ENCODE measurements at regions not wholly inside any gene's neighbourhood (a gene's known extent, or its start where the extent isn't known, plus 50 kb on each side); places are given as distances from the start of the nearest gene placed in this dataset.

- H3K27me3 ChIP-seq (ENCODE audit: control insufficient read depth in 2 of 2, insufficient read depth in 2 of 2, low read length in 2 of 2) = no peaks in the 10 kb centered on the region
- no peaks in the 10 kb centered on the region for H3K9me3 ChIP-seq (ENCODE audit: control insufficient read depth in 2 of 2, low read length in 2 of 2)
- no peak overlapping the region for H3K9ac ChIP-seq (ENCODE audit: low read depth in 1 of 2, low read length in 2 of 2)
- no peaks in the 10 kb centered on the region for H3K36me3 ChIP-seq (ENCODE audit: control insufficient read depth in 2 of 2, insufficient read depth in 2 of 2, low read length in 2 of 2)
- no peak overlapping the region for H3K27ac ChIP-seq (ENCODE audit: low read depth in 2 of 2, low read length in 2 of 2)
- no peak overlapping the region for H3K4me3 ChIP-seq (ENCODE audit: low read length in 2 of 2)
- no peaks in the 10 kb centered on the region for H3K4me1 ChIP-seq (ENCODE audit: control insufficient read depth in 2 of 2, insufficient read depth in 2 of 2, low read length in 2 of 2)
Measured at GRCh38 chr4:20087522-20087911, 164.2 kb upstream of the SLIT2 start.

DNA sequence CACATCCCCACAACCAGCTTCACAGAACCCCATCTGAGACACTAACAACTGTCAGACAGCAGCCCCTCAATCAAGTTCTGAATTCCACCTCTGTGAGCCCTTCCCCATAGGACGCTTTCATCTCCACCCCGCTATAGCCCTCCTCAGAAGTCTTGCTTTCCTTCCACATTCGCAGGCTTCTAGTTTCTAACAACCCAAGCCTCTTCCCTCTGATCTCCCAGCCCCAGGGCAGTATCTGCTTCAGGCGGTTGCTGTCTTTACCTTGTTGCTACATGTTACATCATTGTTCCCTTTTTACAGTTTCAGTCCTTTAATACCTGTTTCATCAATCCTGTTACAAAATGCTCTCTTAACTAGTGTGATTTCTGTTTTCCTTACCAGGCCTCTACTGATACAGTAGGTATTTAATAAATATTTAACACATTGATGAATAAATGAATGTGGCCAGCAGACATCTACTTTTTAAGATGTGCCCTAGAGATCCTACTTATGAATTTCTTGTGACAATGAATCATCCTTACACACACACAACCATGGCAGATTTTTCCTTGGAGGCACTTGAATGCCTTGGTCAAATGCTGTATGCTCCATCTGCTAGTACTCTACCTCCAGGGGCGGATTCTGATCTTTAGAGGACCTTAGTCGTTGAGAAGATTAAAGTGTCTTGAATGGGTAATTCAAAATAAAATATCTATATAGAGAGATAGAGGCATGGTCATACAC is 164.7 kb upstream of the SLIT2 start:
- Histone ChIP-seq H3K27me3 (ENCODE audit: control insufficient read depth in 2 of 2, insufficient read depth in 2 of 2, low read length in 2 of 2) (no peaks in the 10 kb centered on the region), H3K9me3 (ENCODE audit: control insufficient read depth in 2 of 2, low read length in 2 of 2) (no peaks in the 10 kb centered on the region), H3K36me3 (ENCODE audit: control insufficient read depth in 2 of 2, insufficient read depth in 2 of 2, low read length in 2 of 2) (no peaks in the 10 kb centered on the region), H3K4me1 (ENCODE audit: control insufficient read depth in 2 of 2, insufficient read depth in 2 of 2, low read length in 2 of 2) (no peaks in the 10 kb centered on the region), H3K4me3 (ENCODE audit: low read length in 2 of 2) (no peak overlapping the region), H3K9ac (ENCODE audit: low read depth in 1 of 2, low read length in 2 of 2) (no peak overlapping the region), H3K27ac (ENCODE audit: low read depth in 2 of 2, low read length in 2 of 2) (no peak overlapping the region)

GRCh38 chr4:20086067-20086798 is 165.5 kb upstream of the SLIT2 start:
- Histone ChIP-seq H3K4me3 (ENCODE audit: low read length in 2 of 2) (no peak overlapping the region), H3K27me3 (ENCODE audit: control insufficient read depth in 2 of 2, insufficient read depth in 2 of 2, low read length in 2 of 2) (no peaks in the 10 kb centered on the region), H3K9ac (ENCODE audit: low read depth in 1 of 2, low read length in 2 of 2) (no peak overlapping the region), H3K36me3 (ENCODE audit: control insufficient read depth in 2 of 2, insufficient read depth in 2 of 2, low read length in 2 of 2) (no peaks in the 10 kb centered on the region), H3K9me3 (ENCODE audit: control insufficient read depth in 2 of 2, low read length in 2 of 2) (no peaks in the 10 kb centered on the region), H3K4me1 (ENCODE audit: control insufficient read depth in 2 of 2, insufficient read depth in 2 of 2, low read length in 2 of 2) (no peaks in the 10 kb centered on the region), H3K27ac (ENCODE audit: low read depth in 2 of 2, low read length in 2 of 2) (no peak overlapping the region)

GRCh38 chr4:20085653-20086052 is 166.1 kb upstream of the SLIT2 start:
- Histone ChIP-seq H3K4me1 (ENCODE audit: control insufficient read depth in 2 of 2, insufficient read depth in 2 of 2, low read length in 2 of 2) (no peaks in the 10 kb centered on the region), H3K27ac (ENCODE audit: low read depth in 2 of 2, low read length in 2 of 2) (no peak overlapping the region), H3K27me3 (ENCODE audit: control insufficient read depth in 2 of 2, insufficient read depth in 2 of 2, low read length in 2 of 2) (no peaks in the 10 kb centered on the region), H3K4me3 (ENCODE audit: low read length in 2 of 2) (no peak overlapping the region), H3K36me3 (ENCODE audit: control insufficient read depth in 2 of 2, insufficient read depth in 2 of 2, low read length in 2 of 2) (no peaks in the 10 kb centered on the region), H3K9ac (ENCODE audit: low read depth in 1 of 2, low read length in 2 of 2) (no peak overlapping the region), H3K9me3 (ENCODE audit: control insufficient read depth in 2 of 2, low read length in 2 of 2) (no peaks in the 10 kb centered on the region)

GRCh38 chr4:20085156-20085555 is 166.5 kb upstream of the SLIT2 start:
- Histone ChIP-seq H3K4me3 (ENCODE audit: low read length in 2 of 2) (no peak overlapping the region), H3K9ac (ENCODE audit: low read depth in 1 of 2, low read length in 2 of 2) (no peak overlapping the region), H3K27ac (ENCODE audit: low read depth in 2 of 2, low read length in 2 of 2) (no peak overlapping the region), H3K27me3 (ENCODE audit: control insufficient read depth in 2 of 2, insufficient read depth in 2 of 2, low read length in 2 of 2) (no peaks in the 10 kb centered on the region), H3K36me3 (ENCODE audit: control insufficient read depth in 2 of 2, insufficient read depth in 2 of 2, low read length in 2 of 2) (no peaks in the 10 kb centered on the region), H3K4me1 (ENCODE audit: control insufficient read depth in 2 of 2, insufficient read depth in 2 of 2, low read length in 2 of 2) (no peaks in the 10 kb centered on the region), H3K9me3 (ENCODE audit: control insufficient read depth in 2 of 2, low read length in 2 of 2) (no peaks in the 10 kb centered on the region)

DNA sequence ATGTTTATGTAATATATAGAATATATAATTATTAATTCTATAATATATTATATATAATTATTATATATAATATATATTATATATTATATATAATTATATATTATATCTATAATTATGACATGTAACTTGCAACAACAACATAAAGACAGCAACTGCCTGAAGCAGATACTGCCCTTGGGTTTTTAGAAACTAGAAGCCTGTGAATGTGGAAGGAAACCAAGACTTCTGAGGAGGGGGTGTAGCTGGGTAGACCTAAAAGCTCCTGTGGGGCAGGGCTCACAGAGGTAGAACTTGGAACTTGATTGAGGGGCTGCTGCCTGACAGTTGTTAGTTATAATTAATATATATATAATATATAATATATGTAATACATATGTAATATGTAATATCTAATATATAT is 167.2 kb upstream of the SLIT2 start:
- Histone ChIP-seq H3K27me3 (ENCODE audit: control insufficient read depth in 2 of 2, insufficient read depth in 2 of 2, low read length in 2 of 2) (no peaks in the 10 kb centered on the region), H3K27ac (ENCODE audit: low read depth in 2 of 2, low read length in 2 of 2) (no peak overlapping the region), H3K36me3 (ENCODE audit: control insufficient read depth in 2 of 2, insufficient read depth in 2 of 2, low read length in 2 of 2) (no peaks in the 10 kb centered on the region), H3K4me3 (ENCODE audit: low read length in 2 of 2) (no peak overlapping the region), H3K9me3 (ENCODE audit: control insufficient read depth in 2 of 2, low read length in 2 of 2) (no peaks in the 10 kb centered on the region), H3K4me1 (ENCODE audit: control insufficient read depth in 2 of 2, insufficient read depth in 2 of 2, low read length in 2 of 2) (no peaks in the 10 kb centered on the region), H3K9ac (ENCODE audit: low read depth in 1 of 2, low read length in 2 of 2) (no peak overlapping the region)

GRCh38 chr4:20078644-20079043 is 173.1 kb upstream of the SLIT2 start:
- Histone ChIP-seq H3K4me3 (ENCODE audit: low read length in 2 of 2) (no peak overlapping the region), H3K36me3 (ENCODE audit: control insufficient read depth in 2 of 2, insufficient read depth in 2 of 2, low read length in 2 of 2) (no peaks in the 10 kb centered on the region), H3K9me3 (ENCODE audit: control insufficient read depth in 2 of 2, low read length in 2 of 2) (no peaks in the 10 kb centered on the region), H3K9ac (ENCODE audit: low read depth in 1 of 2, low read length in 2 of 2) (no peak overlapping the region), H3K4me1 (ENCODE audit: control insufficient read depth in 2 of 2, insufficient read depth in 2 of 2, low read length in 2 of 2) (no peaks in the 10 kb centered on the region), H3K27ac (ENCODE audit: low read depth in 2 of 2, low read length in 2 of 2) (no peak overlapping the region), H3K27me3 (ENCODE audit: control insufficient read depth in 2 of 2, insufficient read depth in 2 of 2, low read length in 2 of 2) (no peaks in the 10 kb centered on the region)

DNA sequence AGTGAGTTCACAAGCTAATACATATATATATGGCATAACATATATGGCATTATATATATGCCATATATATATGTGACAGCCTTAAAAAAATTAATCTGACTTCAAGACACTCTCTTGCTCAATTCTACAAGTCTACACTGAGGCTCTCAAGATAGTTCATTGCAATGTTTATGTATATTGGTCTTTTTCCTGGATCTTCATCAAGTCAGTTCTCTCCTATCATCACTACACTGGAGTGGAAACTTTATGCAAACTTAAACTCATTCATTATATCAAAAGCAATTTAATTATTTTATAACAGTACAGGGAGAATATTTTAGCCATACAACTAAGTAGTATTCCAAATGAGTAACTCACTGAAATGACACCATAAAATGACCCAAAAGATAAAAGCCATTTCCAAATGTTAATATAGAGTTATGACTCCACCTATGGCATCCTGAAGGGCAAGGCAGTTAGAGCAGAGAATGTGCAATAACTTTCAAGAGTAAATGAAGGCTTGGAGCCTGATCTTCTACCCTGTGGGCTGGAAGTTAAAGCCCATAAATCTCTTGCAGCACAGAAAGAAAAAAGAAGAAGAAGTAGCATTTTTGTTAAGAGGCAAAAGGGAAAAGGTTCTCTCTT is 176.3 kb upstream of the SLIT2 start:
- Histone ChIP-seq H3K36me3 (ENCODE audit: control insufficient read depth in 2 of 2, insufficient read depth in 2 of 2, low read length in 2 of 2) (no peaks in the 10 kb centered on the region), H3K27me3 (ENCODE audit: control insufficient read depth in 2 of 2, insufficient read depth in 2 of 2, low read length in 2 of 2) (no peaks in the 10 kb centered on the region), H3K9ac (ENCODE audit: low read depth in 1 of 2, low read length in 2 of 2) (no peak overlapping the region), H3K4me1 (ENCODE audit: control insufficient read depth in 2 of 2, insufficient read depth in 2 of 2, low read length in 2 of 2) (no peaks in the 10 kb centered on the region), H3K4me3 (ENCODE audit: low read length in 2 of 2) (no peak overlapping the region), H3K9me3 (ENCODE audit: control insufficient read depth in 2 of 2, low read length in 2 of 2) (no peaks in the 10 kb centered on the region), H3K27ac (ENCODE audit: low read depth in 2 of 2, low read length in 2 of 2) (no peak overlapping the region)

- no peak overlapping the region for H3K27ac ChIP-seq (ENCODE audit: low read depth in 2 of 2, low read length in 2 of 2)
- no peaks in the 10 kb centered on the region for H3K4me1 ChIP-seq (ENCODE audit: control insufficient read depth in 2 of 2, insufficient read depth in 2 of 2, low read length in 2 of 2)
Measured at GRCh38 chr4:20074450-20074849, 177.3 kb upstream of the SLIT2 start.

DNA sequence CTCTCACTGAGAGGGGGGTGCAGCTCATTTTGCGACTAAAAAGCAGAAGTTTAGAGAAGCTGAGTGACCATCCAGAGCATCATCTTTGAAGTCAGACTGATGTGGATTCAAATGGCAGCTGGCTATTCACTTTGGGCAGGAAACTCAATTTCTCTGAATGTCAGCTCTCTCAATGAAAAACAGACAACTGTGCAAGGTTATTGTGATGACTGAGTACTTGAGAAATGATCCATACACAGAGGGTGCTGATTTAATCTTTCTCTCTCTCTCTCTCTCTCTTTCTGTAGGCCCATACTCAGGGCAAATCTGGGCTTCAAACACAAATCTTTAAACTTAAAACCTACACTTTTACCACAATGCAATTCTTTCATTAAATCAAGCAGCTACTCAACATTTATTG is 185.8 kb upstream of the SLIT2 start:
- Histone ChIP-seq H3K27me3 (ENCODE audit: control insufficient read depth in 2 of 2, insufficient read depth in 2 of 2, low read length in 2 of 2) (no peaks in the 10 kb centered on the region), H3K9ac (ENCODE audit: low read depth in 1 of 2, low read length in 2 of 2) (no peak overlapping the region), H3K9me3 (ENCODE audit: control insufficient read depth in 2 of 2, low read length in 2 of 2) (no peaks in the 10 kb centered on the region), H3K27ac (ENCODE audit: low read depth in 2 of 2, low read length in 2 of 2) (no peak overlapping the region), H3K4me3 (ENCODE audit: low read length in 2 of 2) (no peak overlapping the region), H3K4me1 (ENCODE audit: control insufficient read depth in 2 of 2, insufficient read depth in 2 of 2, low read length in 2 of 2) (no peaks in the 10 kb centered on the region), H3K36me3 (ENCODE audit: control insufficient read depth in 2 of 2, insufficient read depth in 2 of 2, low read length in 2 of 2) (no peaks in the 10 kb centered on the region)

More at GRCh38 chr4:20074450-20074849, 177.3 kb upstream of the SLIT2 start:
- Histone ChIP-seq H3K4me3 (ENCODE audit: low read length in 2 of 2) (no peak overlapping the region), H3K27me3 (ENCODE audit: control insufficient read depth in 2 of 2, insufficient read depth in 2 of 2, low read length in 2 of 2) (no peaks in the 10 kb centered on the region), H3K9me3 (ENCODE audit: control insufficient read depth in 2 of 2, low read length in 2 of 2) (no peaks in the 10 kb centered on the region), H3K9ac (ENCODE audit: low read depth in 1 of 2, low read length in 2 of 2) (no peak overlapping the region), H3K36me3 (ENCODE audit: control insufficient read depth in 2 of 2, insufficient read depth in 2 of 2, low read length in 2 of 2) (no peaks in the 10 kb centered on the region)

Measured in mucosa of rectum (tissue), 2 donors.